ENCODE measurements at regions not wholly inside any gene's neighbourhood (a gene's known extent, or its start where the extent isn't known, plus 50 kb on each side); places are given as distances from the start of the nearest gene placed in this dataset.

DNA sequence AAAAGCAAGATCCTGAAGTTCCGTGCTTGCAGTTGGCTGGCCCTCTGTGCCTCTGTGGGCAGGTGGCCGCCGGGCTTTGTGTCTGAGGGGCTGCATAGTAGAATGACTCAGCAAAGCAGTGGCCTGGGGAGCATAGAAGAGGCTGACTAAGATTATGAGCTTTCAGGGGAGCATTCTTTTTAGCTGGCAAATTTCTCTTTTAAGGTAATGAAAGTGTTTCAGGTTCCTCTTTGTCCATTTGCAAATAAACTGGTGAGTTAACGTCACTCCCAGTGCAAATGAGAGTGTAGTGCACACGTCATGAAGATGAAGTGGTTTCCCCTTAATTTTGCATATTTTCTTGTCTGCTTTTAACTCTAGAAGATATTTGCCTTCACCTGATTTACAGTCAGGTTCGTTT, 98.6 kb downstream of the BCL2L11 start:
- FAIRE-seq, result no peak

DNA sequence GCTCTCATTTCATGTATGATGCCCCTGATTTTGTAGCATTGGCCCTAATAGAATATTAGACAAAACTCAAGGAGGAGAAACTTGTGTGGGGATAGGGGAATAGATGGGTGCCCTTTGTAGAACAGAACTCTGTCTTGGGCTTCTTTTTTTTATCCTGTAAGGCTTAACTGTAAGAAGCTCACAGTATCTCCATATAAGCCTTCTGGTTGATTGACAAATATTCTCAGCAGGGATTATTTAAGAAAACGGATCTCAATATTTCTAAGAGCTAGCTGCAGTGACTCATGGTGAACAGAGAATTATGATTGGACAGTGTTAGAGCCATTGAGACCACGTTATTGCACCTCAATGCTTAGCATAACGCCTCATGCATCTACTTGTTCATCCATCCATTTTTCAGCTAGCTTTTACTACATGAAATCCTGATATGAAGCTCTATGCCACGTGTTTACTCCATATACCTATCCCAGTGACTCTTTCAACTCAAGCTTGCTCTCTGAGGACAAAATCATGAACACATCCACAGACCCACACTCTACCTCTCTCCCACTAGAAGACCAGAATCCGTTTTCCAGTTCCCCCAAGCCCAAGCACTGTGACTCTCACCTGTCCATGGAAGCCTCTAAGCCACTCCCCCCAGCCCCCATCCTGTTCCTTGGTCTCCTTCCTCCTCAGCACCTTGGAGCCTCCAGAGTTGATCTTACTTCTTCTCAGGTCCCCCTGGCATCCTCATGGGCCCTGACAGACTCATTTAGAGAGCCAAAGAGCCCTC, 99.2 kb downstream of the BCL2L11 start:
- FAIRE-seq, result no peak

DNA sequence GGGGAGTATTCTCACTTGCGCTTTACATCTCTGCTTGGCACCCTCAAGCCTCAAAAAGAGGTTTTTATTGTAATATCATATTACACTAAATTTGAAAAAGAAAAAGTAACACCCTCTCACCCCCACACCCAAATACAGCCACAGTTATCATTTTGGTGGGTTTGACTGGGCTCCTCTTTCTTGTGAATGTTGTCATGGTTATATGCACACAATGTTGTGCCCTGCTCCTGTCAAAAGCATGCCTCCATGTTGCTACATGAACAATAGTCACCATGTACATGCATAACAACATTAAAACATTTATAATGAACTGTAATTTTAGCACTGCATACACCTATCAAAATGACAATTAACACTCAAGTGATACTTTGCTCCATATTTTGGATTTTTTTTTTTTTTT, 100.2 kb downstream of the BCL2L11 start:
- no peak for FAIRE-seq

DNA sequence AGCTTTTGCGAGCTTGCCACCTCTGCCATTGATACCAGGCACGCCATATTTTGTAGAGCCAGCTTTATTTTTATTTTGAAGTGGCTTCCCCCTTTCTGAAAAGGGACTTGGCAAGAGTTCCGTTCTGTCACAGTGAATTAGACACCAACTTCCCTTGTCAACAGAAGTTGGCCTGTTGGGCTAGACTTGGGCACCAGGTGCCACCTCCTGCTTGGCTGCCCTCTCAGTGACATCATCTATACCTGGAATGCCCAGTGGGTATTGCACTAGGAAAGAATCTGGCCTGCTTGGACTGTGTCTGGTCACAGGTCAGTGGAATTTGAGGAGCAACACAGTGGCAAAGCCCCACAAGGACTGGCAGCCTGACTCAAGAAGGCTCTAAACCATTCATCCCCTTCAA, 101.0 kb downstream of the BCL2L11 start:
- FAIRE-seq, result no peak

DNA sequence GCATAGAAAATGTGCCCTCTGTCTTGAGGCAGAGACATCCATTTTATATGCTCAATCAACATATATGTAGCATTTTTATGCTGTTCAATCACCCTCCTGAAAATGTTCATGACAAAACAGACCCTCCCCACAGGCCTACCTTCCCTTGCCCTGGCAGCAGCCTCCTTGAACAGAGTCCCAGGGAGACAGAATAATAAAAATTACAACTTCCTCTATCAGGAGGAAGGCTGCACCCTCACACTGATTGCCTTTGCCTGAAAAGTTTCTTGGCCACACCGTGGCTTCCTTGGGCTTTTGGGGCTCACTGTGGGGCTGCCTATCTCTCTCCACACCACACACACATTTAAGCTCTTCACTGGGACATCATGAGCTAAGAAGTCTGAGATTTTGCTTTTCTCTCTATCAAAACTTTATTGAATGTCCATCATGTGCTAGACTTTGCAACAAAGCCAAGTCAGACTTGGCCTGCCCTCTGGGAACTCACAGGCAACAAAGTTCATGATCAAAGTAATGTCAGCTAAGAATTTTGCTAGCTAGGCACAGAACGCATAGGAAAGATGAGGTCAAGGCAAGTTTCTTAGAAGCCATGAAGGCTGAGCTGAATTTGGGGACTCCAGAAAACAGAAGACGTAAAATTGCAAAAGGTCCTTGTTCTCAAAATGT, 101.6 kb downstream of the BCL2L11 start:
- no peak for FAIRE-seq

DNA sequence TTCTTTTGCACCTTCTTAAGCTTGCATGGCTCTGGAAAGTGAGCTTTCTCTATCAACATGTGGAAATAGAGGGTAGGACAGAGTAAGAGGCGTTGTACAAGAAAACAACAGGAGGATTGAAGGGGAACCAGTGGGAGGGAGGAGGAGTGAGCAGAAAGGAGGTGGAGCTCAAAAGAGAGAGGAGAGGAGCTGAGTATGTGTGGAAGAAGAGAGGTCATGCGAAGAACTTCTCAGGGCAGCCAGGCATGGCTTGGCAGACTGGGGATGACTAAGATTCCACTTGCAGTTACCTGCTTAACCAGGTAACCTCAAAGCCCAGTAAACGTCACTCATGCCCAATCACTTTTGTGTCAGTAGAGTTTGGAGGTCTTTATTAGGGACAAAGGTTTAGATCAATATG, 105.1 kb downstream of the BCL2L11 start:
- FAIRE-seq, result no peak

DNA sequence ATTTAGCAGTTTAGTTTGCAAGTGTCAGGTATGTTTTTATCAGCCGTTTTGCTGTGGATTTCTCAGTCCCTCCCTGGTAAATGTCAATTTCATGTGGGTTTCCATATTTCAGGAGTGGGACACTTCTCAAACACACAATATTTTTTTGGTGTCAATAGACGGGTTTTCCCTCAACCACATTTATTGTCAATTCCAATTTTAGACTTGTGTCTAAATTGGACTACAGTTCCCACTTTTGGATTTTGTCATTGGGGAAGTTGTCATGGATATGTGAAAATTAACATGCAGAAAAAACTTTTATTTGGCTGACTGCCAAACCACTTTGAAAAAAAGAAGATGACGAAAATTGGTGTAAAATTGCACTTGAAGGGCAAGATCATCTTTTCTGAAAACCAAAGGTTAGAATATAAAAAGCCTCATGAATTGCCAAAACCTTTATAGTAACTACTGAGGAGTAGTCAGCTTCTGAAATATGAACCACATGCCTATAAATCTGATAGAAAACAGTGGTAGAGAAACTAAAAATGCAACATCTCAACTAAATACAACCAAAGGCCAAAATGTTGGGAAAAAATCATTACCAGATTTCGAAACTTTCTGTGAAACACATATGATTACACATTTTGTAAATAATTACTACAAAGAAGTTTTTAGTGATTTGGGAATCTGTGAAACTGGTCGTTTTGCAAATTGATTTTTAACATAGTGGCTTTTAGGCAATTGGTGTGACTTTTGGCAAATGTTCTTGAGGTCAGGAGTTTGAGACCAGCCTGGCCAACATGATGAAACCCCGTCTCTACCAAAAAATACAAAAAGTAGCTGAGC, 106.4 kb downstream of the BCL2L11 start:
- FAIRE-seq, result no peak

DNA sequence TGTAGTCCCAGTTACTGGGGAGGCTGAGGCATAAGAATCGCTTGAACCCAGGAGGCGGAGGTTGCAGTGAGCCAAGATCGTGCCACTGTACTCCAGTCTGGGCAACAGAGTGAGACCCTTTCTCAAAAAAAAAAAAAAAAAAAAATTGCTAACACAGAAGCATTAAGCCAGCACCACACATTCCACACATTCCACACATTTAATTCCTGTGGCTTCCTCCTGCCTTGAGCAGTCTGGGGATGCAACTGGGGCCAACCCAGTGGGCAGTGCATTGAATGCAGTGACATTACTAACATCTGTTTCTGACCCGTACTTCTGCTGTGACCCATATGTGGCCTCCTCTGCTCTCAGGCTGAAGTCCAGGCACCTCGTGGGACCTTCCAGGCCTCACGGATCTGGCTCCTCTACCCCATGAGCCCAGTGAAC, 107.0 kb downstream of the BCL2L11 start:
- no peak for FAIRE-seq

DNA sequence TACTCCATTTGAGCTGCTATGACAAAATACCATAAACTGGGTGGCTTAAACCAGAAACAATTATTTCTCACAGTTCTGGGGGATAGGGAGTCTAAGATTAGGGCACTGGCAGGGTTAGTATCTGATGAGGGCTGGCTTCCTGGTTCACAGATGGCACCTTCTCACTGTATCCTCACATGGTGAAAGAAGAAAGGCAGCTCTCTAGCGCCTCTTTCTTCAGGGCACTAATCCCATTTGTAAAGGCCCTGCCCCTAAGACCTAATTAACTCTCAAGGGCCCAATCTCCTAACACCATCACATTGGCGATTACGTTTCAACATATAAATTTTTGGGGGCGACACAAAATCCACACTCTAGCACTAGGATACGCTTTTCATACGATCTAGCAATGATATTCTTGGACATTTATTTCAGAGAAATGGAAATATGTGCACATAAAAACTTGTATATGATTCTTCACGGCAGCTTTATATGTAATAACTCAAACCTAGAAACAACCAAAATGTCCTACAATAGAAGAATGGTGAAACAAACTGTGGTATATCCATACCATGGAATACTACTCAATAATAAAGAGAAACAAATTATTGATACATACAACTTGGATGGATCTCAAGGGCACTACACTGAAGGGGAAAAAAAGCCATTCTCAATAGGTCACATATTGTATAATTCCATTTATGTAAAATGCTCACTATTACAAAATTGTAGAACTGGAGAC, 111.0 kb downstream of the BCL2L11 start:
- no peak for FAIRE-seq

DNA sequence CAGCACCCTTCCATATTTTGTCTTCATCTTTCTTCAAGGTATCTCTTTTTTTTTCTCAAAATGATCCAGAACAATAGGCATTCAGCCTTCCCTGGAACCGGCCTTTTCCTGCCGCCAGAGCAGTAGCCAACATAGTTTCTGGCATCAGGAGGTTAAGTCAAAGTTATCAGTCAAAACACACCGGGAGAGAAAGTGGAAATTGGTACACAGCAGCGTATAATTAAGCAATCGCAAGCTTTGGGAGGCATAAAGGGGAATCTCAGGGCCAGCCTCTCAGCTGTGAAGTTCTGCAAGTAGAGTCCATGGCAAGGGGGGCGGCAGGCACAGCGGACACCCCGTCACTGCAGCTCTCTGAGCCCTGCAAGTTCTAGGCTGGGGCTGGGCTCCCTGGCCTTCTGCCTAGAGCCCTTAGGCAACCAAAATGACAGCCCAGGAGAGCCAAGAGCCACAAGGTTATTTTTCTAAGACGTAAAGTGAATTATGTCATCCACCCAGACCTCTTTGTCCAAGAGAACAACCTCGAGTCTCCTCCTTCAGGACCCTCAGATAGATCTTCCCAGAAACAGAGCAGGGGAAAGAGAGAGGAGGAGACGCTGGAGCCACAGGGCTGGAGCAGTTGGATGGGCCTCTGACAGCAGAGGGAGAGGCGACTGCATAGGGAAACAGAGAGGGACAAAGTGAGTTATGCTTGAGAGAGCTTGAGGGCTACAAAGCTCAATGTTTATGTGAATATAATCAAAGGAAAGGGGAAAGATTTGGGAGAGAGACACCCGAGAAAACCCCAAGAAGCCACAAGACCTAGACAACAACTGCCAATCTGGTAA, 114.7 kb downstream of the BCL2L11 start:
- no peak for FAIRE-seq

DNA sequence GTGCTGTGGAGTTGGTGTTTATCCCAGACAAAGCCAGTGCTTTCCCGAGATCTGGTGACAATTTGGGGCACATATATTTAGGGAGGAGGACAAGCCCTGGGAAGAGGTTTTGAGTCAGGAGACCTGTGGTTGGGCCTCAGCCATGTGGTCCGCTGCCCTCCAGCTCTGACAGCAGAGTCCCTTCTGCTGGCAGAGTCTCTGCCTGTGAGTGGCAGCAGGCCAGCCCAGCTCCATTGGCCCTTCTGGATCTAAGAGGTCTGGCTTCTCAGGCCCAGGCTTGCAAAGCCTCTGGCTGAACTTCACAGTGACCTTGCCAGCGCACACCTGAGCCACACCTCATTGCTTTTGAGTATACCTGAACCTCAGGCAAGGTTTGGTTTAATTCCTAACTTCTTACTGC, 115.3 kb downstream of the BCL2L11 start:
- no peak for FAIRE-seq

DNA sequence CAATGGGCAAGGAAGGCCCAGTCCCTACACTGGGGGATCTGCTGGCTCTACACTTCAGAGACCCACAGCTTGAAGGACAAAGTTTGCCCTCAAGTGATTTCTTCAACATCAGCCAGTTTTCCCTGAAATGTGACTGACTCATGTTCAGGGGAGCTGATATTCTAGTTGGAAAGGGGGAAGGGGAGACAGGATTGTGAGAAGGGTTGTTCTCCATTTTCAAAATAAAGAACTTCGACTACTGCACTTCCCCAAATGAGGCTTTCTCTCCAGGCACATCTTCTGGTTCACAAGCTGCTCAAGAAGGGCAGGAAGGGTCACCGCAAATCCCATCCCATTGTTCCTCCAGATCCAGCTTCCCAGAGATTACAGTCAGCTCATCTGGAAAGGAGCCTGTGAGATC, 117.6 kb downstream of the BCL2L11 start:
- FAIRE-seq, result no peak

DNA sequence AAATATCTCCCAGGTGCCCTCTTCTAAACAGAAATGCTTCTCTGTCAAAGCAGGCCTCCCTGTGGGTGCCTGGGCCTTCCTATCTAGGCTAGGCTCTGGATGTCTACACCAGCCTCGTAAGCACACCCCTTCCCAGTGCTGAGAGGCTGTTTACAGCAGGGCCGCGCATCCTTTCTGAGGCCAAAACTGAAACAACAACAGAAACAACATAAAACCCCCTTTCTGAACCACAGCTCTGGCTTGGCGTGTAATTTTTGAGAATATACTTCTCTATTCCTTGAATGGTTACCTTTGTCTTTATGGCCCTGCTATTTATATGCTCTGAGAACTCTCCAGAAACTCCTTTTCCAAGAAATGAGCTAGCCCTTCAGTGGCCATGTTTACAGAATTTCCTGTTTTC, 118.4 kb downstream of the BCL2L11 start:
- FAIRE-seq, result no peak

DNA sequence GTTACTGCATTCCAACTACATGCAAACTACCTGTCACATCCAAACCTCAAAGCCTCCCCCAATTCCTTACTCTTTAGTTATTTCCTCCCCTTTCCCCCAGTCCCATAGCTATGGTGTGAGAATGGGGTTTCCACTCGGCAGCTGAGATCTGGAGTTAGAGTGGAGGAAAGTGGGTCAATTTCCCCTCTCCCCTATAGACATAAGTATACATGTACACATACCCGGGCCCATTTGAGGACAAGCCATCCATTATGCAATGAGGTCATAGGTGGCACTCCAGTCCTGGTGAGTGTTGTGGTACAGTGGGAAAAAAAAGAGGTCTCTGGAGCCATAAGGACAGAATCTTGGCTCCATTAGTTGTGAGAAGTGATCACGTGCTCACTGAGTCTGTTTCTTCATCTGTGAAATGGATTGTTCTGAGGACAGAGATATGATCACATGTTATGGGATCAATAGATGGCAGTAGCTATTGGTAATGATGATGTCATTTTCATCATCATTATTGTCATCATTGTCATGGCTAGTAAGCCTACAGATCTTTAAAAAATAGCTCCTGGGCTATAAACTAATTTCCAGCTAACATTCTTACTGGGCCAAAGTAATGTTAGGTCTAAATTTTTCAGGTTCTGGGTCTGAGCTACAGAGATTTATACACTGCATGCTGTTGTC, 119.0 kb downstream of the BCL2L11 start:
- FAIRE-seq, result no peak

DNA sequence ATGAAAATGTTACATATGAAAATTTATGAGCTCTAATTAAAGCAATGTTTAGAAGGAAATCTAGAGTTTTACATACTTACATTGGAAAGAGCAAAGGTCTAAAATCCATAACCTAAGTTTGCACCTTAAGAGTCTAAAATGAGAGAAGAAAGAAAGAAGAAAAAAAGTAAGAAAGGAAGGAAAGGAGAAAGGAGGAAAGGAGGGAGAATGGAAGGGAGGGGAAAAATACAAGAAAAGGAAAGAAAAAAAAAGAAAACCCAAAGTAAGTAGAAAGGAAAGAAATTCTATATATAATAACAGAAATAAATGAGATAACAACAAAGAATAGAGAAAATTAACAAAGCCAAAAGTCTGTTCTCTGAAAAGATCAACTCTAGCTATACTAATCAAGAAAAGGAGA, 122.6 kb downstream of the BCL2L11 start:
- no peak for FAIRE-seq

DNA sequence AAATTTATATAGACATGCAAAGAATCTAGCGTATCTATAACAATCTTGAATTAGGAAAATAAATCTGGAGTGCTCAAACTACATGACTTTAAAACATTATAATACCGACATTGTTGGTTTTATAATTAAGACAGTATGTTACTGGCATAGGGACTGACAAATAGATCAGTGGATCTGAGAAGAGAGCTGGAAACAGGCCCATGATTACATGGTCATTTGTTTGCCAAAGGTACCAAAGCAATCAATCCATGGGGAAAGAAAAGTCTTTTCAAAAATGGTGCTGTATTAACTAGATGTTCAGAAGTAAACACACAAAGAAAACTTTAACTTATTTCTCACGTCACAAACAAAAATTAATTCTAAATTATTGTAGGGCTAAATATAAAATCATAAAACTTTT, 124.2 kb downstream of the BCL2L11 start:
- no peak for FAIRE-seq

DNA sequence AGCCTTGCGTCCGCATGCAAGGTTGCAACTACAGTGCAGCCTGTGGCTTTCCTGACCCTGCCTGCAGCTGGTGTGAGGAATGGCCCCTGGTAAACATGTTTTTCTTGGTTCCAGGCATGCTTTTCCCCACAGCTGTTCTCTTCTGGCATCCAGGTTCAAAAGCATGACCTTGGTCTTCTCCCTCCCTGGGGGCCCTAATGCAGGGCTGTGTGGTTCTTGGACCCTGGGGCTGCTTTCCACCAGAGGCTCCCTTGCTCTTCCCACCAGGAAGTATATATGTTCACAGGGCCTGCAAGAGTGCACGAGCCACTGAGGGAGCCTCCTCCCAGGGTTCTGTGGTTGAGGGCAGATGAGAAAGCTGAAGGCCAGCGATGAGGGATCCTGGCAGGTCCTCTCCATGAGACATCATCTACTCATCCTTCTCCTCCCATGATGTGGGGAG, 125.9 kb downstream of the BCL2L11 start:
- no peak for FAIRE-seq

DNA sequence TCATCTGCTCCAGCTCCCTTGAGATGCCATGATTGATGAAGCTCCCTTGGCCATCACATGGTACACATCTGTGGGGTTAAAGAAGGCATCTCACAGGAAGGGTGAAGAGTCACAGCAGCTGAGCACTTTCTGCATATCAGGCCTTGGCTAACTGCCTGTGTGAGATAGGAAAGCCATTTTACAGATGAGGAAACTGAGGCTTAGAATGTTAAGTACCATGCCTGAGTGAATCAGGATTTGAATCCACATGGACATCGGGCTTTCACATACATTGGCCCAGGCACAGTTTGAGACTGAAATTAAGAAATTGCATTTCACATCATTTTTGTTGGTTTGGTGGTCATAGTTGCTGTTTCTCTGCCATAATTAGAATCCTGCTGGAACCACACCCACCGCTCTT, 126.8 kb downstream of the BCL2L11 start:
- FAIRE-seq, result no peak

DNA sequence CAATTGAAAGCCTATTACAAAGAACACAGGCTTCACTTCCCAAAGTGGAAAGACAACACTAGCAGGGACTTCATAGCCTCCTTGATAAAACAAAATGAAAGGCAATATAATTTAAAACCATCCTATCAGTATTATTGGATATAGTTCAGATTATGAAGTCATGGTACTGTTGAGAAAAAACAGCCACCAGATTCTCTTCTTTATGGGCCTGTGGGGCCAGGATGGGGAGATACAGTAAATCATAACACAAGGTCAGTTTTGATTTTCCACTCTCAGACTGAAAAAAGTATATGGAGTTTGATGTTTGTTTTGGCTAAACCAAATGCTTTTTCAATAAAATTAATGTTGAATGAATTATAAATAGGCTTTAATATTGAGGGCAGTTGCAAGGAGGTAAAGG, 129.1 kb downstream of the BCL2L11 start:
- FAIRE-seq, result no peak

DNA sequence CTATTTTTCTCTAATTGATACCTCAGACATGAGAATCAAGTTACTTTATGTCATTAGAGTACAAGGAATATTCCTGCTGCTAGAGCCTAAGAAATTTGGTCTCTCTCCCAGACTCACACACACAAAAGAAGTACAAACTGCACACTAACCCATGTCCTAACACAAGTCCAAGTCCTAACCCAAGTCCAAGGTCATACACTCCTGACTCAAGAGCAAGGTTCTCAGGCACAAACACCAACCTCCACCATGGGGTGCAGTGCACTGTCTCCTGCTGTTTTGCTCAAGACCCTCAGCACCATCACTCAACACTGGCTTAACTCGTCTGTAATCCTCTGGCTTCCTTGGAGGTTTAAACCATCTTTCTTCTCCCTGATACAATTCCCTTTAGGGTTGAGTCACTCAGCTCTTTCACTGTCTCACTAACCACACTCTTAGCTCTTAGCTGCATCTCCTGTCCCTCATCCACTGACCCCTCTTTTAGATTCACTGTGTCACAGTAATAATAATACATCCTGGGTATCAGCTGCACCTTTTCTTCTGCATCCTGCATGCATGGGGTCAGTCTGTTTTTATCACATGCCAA, 129.8 kb downstream of the BCL2L11 start:
- no peak for FAIRE-seq

DNA sequence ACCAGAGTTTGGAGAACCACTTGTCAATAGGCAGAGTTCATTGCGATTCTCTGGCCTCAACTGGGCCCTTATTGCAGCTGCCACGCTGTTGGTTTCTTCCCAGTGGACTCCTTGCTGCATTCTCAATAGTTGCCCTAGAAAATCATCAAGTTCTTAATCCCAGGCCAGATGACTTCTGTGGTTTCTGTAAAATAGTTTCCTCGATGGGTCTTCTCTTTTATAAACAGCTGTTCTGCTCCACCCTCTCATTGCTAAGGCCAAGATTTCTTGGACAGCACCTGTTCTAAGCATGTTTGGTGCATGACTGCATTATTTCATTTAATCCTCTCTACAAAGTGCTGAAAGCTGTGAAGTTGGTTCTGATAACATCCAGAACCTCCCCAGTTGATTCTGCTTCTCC, 131.0 kb downstream of the BCL2L11 start:
- no peak for FAIRE-seq
